ENCODE measurements at regions not wholly inside any gene's neighbourhood (a gene's known extent, or its start where the extent isn't known, plus 50 kb on each side); places are given as distances from the start of the nearest gene placed in this dataset.

DNA sequence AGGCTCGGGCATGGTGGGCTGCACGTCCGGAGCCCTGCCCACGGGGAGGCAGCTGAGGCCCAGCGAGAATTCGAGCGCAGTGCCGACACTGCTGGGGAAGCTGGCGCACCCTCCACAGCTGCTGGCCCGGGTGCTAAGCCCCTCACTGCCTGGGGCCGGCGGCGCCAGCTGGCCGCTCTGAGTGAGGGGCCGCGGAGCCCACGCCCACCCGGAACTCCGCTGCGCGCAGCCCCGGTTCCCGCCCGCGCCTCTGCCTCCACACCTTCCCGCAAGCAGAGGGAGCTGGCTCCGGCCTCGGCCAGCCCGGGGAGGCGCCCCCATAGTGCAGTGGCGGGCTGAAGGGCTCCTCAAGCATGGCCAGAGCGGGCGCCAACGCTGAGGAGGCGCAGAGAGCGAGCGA is 2080.4 kb downstream of the PCDH9 start:
- H3K9me2 ChIP-seq (replicated peaks; ENCODE audit: insufficient read depth, low read length): no peaks in the 10 kb centered on the region
- H3K27me3 ChIP-seq (replicated peaks; ENCODE audit: insufficient read depth, low read length): no peaks in the 10 kb centered on the region
- no peak for TF ChIP-seq EZH2phosphoT487 (IDR thresholded peaks at IDR 0.05; ENCODE audit: low read length)
- TF ChIP-seq EZH2 (optimal IDR thresholded peaks at IDR 0.05; ENCODE audit: low read depth, low read length): no peak
- TF ChIP-seq, protein P1, sequence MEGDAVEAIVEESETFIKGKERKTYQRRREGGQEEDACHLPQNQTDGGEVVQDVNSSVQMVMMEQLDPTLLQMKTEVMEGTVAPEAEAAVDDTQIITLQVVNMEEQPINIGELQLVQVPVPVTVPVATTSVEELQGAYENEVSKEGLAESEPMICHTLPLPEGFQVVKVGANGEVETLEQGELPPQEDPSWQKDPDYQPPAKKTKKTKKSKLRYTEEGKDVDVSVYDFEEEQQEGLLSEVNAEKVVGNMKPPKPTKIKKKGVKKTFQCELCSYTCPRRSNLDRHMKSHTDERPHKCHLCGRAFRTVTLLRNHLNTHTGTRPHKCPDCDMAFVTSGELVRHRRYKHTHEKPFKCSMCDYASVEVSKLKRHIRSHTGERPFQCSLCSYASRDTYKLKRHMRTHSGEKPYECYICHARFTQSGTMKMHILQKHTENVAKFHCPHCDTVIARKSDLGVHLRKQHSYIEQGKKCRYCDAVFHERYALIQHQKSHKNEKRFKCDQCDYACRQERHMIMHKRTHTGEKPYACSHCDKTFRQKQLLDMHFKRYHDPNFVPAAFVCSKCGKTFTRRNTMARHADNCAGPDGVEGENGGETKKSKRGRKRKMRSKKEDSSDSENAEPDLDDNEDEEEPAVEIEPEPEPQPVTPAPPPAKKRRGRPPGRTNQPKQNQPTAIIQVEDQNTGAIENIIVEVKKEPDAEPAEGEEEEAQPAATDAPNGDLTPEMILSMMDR (IDR thresholded peaks at IDR 0.05; ENCODE audit: low read length): no peak
- H4K20me1 ChIP-seq (ENCODE audit: insufficient read depth, low read length): no peaks in the 10 kb centered on the region
- no peak overlapping the region for H2AFZ ChIP-seq (ENCODE audit: low read length)
- no peak overlapping the region for H3K27ac ChIP-seq (ENCODE audit: low read length)
- H3F3A ChIP-seq (ENCODE audit: insufficient read depth, low read length): peaks cover 18% of the 10 kb centered on the region
- H3K9ac ChIP-seq (ENCODE audit: low read length): no peak overlapping the region
- no peak overlapping the region for H3K4me2 ChIP-seq (ENCODE audit: low read depth, low read length)
- H3K79me2 ChIP-seq (ENCODE audit: low read length): no peaks in the 10 kb centered on the region
- H3K4me1 ChIP-seq (ENCODE audit: low read length): peaks cover 26% of the 10 kb centered on the region
- no peaks in the 10 kb centered on the region for H3K9me3 ChIP-seq (replicated peaks; ENCODE audit: insufficient read depth, low read length)
- no peak overlapping the region for H3K4me3 ChIP-seq (ENCODE audit: low read length)
- no peak for DNase-seq
- no peaks in the 10 kb centered on the region for H3K36me3 ChIP-seq (replicated peaks; ENCODE audit: insufficient read depth, low read length)

DNA sequence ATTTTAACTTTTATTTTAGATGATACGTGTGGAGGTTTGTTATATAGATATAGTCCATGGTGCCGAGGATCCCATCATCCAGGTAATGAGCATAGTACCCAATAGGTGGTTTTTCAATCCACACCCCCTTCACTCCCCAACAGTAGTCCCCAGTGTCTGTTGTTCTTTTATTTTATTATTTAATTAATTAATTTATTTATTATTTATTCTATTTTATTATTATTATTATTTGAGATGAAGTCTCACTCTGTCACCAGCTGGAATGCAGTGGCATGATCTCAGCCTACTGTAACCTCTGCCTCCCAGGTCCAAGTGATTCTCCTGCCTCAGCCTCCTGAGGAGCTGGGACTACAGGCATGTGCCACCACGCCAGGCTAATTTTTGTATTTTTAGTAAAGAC is 2086.2 kb downstream of the PCDH9 start:
- DNase-seq: no peak
- H3K79me2 ChIP-seq (ENCODE audit: low read length): no peaks in the 10 kb centered on the region
- no peak overlapping the region for H3K27ac ChIP-seq (ENCODE audit: low read length)

DNA sequence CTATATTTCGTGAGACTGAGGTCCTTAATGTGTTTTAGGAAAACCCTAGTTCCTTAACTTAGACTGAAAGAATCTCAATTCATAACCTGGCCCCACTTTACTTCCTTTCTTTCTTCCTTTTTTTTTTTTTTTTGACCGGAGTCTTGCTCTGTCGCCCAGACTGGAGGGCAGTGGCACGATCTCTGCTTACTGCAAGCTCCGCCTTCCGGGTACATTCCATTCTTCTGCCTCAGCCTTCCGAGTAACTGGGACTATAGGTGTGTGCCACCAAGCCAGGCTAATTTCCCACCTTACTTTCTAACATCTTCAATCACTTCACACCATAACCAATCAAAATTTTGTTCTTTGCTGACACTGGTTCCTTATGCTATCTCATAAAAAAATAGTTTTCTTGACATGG is 2097.0 kb downstream of the PCDH9 start:
- H3K79me2 ChIP-seq (ENCODE audit: low read length): no peaks in the 10 kb centered on the region
- no peaks in the 10 kb centered on the region for H3K9me3 ChIP-seq (replicated peaks; ENCODE audit: insufficient read depth, low read length)
- H3K27ac ChIP-seq (ENCODE audit: low read length): no peak overlapping the region
- H2AFZ ChIP-seq (ENCODE audit: low read length): no peak overlapping the region
- TF ChIP-seq EZH2 (optimal IDR thresholded peaks at IDR 0.05; ENCODE audit: low read depth, low read length): no peak
- TF ChIP-seq EZH2phosphoT487 (IDR thresholded peaks at IDR 0.05; ENCODE audit: low read length): no peak
- TF ChIP-seq, protein P1 (IDR thresholded peaks at IDR 0.05; ENCODE audit: low read length): no peak
- no peaks in the 10 kb centered on the region for H3K36me3 ChIP-seq (replicated peaks; ENCODE audit: insufficient read depth, low read length)
- no peaks in the 10 kb centered on the region for H3K9me2 ChIP-seq (replicated peaks; ENCODE audit: insufficient read depth, low read length)
- no peaks in the 10 kb centered on the region for H3K4me1 ChIP-seq (ENCODE audit: low read length)
- DNase-seq: no peak
- H3K4me2 ChIP-seq (ENCODE audit: low read depth, low read length): no peak overlapping the region
- H3F3A ChIP-seq (ENCODE audit: insufficient read depth, low read length): no peaks in the 10 kb centered on the region
- H4K20me1 ChIP-seq (ENCODE audit: insufficient read depth, low read length): no peaks in the 10 kb centered on the region
- no peak overlapping the region for H3K4me3 ChIP-seq (ENCODE audit: low read length)
- no peak overlapping the region for H3K9ac ChIP-seq (ENCODE audit: low read length)
- no peaks in the 10 kb centered on the region for H3K27me3 ChIP-seq (replicated peaks; ENCODE audit: insufficient read depth, low read length)

More for the DNA sequence above, 2086.2 kb downstream of the PCDH9 start:
- H3K9me2 ChIP-seq (replicated peaks; ENCODE audit: insufficient read depth, low read length): no peaks in the 10 kb centered on the region
- no peaks in the 10 kb centered on the region for H4K20me1 ChIP-seq (ENCODE audit: insufficient read depth, low read length)
- TF ChIP-seq EZH2 (optimal IDR thresholded peaks at IDR 0.05; ENCODE audit: low read depth, low read length) (no peak), EZH2phosphoT487 (IDR thresholded peaks at IDR 0.05; ENCODE audit: low read length) (no peak)
- TF ChIP-seq, protein P1 (IDR thresholded peaks at IDR 0.05; ENCODE audit: low read length): no peak
- H3K27me3 ChIP-seq (replicated peaks; ENCODE audit: insufficient read depth, low read length): no peaks in the 10 kb centered on the region
- no peaks in the 10 kb centered on the region for H3F3A ChIP-seq (ENCODE audit: insufficient read depth, low read length)
- H3K9me3 ChIP-seq (replicated peaks; ENCODE audit: insufficient read depth, low read length): no peaks in the 10 kb centered on the region
- no peaks in the 10 kb centered on the region for H3K4me1 ChIP-seq (ENCODE audit: low read length)
- no peak overlapping the region for H3K9ac ChIP-seq (ENCODE audit: low read length)
- H3K4me3 ChIP-seq (ENCODE audit: low read length): no peak overlapping the region
- H3K4me2 ChIP-seq (ENCODE audit: low read depth, low read length): no peak overlapping the region
- no peak overlapping the region for H2AFZ ChIP-seq (ENCODE audit: low read length)
- no peaks in the 10 kb centered on the region for H3K36me3 ChIP-seq (replicated peaks; ENCODE audit: insufficient read depth, low read length)

All from MM.1S (cell line).